Smooth muscle cell (in vitro differentiated cells): ENCODE measurements at regions not wholly inside any gene's neighbourhood (a gene's known extent, or its start where the extent isn't known, plus 50 kb on each side); places are given as distances from the start of the nearest gene placed in this dataset.

Experiments used
- DNase-seq: peaks from one replicate; lab custom pipeline; 2025; ENCODE audit not compliant: unreplicated experiment; lab: John Stamatoyannopoulos, UW
- H2AFZ ChIP-seq: fragments of 200-600 bp; sonication (generic); 2 replicates; pipeline ENCODE4 v1.6.0; 2016; ENCODE audit warnings: antibody characterized with exemption, low read depth, mild to moderate bottlenecking
- H3F3A ChIP-seq: fragments of 200-600 bp; sonication (generic); 2 replicates; pipeline ENCODE4 v1.6.0; 2017; ENCODE audit warnings: antibody characterized with exemption, low read depth
- H3K27ac ChIP-seq: fragments of 200-600 bp; sonication (generic); 2 replicates; pipeline ENCODE4 v1.5.1; 2016; ENCODE audit warnings: low read depth, mild to moderate bottlenecking
- H3K27me3 ChIP-seq: fragments of 200-600 bp; sonication (generic); 2 replicates; pipeline ENCODE4 v1.6.1; 2016; ENCODE audit warnings: low read depth, mild to moderate bottlenecking
- H3K36me3 ChIP-seq: fragments of 200-600 bp; sonication (generic); 2 replicates; pipeline ENCODE4 v1.5.1; 2016; ENCODE audit warnings: low read depth
- H3K4me1 ChIP-seq: fragments of 200-600 bp; sonication (generic); 2 replicates; pipeline ENCODE4 v1.5.1; 2016; ENCODE audit warnings: low read depth
- H3K4me2 ChIP-seq: fragments of 200-600 bp; sonication (generic); 2 replicates; pipeline ENCODE4 v1.6.0; 2016; ENCODE audit warnings: mild to moderate bottlenecking
- H3K4me3 ChIP-seq: fragments of 200-600 bp; sonication (generic); 2 replicates; pipeline ENCODE4 v1.5.1; 2016; ENCODE audit warnings: mild to moderate bottlenecking
- H3K79me2 ChIP-seq: fragments of 200-600 bp; sonication (generic); 2 replicates; pipeline ENCODE4 v1.6.0; 2016; ENCODE audit warnings: low read depth, mild to moderate bottlenecking
- H3K9ac ChIP-seq: fragments of 200-600 bp; sonication (generic); 2 replicates; pipeline ENCODE4 v1.6.0; 2016; ENCODE audit warnings: low read depth
- H3K9me3 ChIP-seq: fragments of 200-600 bp; sonication (generic); replicated peaks from 2 replicates; pipeline ENCODE4 v1.5.1; 2016; ENCODE audit warnings: low read depth
- H4K20me1 ChIP-seq: fragments of 200-600 bp; sonication (generic); 2 replicates; pipeline ENCODE4 v1.6.0; 2016; ENCODE audit warnings: low read depth
- WGBS: methylation state at CpG from one replicate; pipeline ENCODE4 v1.1.7; 2016; ENCODE audit warnings: low lambda C conversion rate; 5-methylcytosine and 5-hydroxymethylcytosine counted together
- TF ChIP-seq, protein P1 (sequence below): fragments of 200-600 bp; sonication (generic); IDR thresholded peaks from 2 replicates; pipeline ENCODE4 v1.5.1; 2017; ENCODE audit warnings: borderline replicate concordance, mild to moderate bottlenecking, antibody characterized with exemption; ENCODE audit not compliant: insufficient read depth, poor library complexity, severe bottlenecking

DNA sequence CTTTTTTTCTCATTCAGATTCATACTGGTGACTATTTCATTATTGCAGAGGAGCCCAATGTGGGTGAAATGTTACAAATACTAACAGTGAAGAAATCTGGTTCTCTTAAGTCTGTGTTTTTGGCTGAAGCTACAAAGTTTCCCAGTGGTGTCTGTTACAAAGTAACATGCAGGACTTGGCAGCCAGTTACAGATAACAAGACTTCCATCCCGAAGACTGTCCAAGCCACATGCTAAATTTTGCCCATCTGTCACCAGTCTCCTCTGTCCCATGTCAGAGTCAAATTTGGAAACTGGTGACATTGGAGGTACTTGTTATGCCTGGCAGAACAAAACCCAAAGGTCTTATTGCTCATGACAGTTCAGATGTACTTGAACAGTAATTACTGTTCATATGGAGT is 269.2 kb upstream of the GOLIM4 start:
- H3F3A ChIP-seq = no peaks in the 10 kb centered on the region
- no peak overlapping the region for H3K27ac ChIP-seq
- H2AFZ ChIP-seq = no peak overlapping the region
- no peak overlapping the region for H3K4me2 ChIP-seq
- TF ChIP-seq, protein P1, sequence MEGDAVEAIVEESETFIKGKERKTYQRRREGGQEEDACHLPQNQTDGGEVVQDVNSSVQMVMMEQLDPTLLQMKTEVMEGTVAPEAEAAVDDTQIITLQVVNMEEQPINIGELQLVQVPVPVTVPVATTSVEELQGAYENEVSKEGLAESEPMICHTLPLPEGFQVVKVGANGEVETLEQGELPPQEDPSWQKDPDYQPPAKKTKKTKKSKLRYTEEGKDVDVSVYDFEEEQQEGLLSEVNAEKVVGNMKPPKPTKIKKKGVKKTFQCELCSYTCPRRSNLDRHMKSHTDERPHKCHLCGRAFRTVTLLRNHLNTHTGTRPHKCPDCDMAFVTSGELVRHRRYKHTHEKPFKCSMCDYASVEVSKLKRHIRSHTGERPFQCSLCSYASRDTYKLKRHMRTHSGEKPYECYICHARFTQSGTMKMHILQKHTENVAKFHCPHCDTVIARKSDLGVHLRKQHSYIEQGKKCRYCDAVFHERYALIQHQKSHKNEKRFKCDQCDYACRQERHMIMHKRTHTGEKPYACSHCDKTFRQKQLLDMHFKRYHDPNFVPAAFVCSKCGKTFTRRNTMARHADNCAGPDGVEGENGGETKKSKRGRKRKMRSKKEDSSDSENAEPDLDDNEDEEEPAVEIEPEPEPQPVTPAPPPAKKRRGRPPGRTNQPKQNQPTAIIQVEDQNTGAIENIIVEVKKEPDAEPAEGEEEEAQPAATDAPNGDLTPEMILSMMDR = no peak
- no peaks in the 10 kb centered on the region for H3K79me2 ChIP-seq
- H3K4me3 ChIP-seq = no peak overlapping the region
- WGBS = 38% methylated on average over 1 of the region's 1 CpG
- DNase-seq = no peak
- H4K20me1 ChIP-seq = no peaks in the 10 kb centered on the region
- no peaks in the 10 kb centered on the region for H3K27me3 ChIP-seq
- no peaks in the 10 kb centered on the region for H3K4me1 ChIP-seq
- no peaks in the 10 kb centered on the region for H3K36me3 ChIP-seq
- no peak overlapping the region for H3K9ac ChIP-seq
- H3K9me3 ChIP-seq = no peaks in the 10 kb centered on the region

- WGBS = 78% methylated on average over 4 of the region's 4 CpGs
- no peaks in the 10 kb centered on the region for H3F3A ChIP-seq
- H3K9ac ChIP-seq = no peak overlapping the region
- no peaks in the 10 kb centered on the region for H3K4me1 ChIP-seq
- TF ChIP-seq, protein P1 = no peak
- H3K79me2 ChIP-seq = no peaks in the 10 kb centered on the region
- no peak for DNase-seq
- no peak overlapping the region for H2AFZ ChIP-seq
- H3K9me3 ChIP-seq = no peaks in the 10 kb centered on the region
- no peaks in the 10 kb centered on the region for H3K27me3 ChIP-seq
- H3K36me3 ChIP-seq = no peaks in the 10 kb centered on the region
- H3K27ac ChIP-seq = no peak overlapping the region
- H4K20me1 ChIP-seq = no peaks in the 10 kb centered on the region
- H3K4me3 ChIP-seq = no peak overlapping the region
- no peak overlapping the region for H3K4me2 ChIP-seq
These were observed 267.0 kb upstream of the GOLIM4 start for GRCh38 chr3:168362661-168363247.

DNA sequence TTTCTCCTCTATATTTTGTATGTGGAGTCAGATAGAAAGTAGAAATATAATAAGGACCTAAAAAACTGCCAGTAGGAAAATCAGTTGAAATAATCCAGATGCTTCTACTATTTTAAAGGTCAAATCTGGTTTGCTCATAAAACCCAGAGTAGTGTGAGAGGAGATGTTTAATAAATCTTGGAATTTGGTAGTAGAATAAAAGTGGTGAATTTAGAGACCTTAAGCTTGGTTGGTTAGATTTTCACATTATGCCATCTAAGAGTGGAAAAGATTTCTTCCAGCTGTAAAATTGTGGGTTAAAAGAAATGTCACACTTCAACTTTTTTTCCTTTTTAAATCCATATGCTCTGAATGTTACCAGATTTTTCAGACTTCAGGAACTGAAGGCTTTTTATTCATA is 266.4 kb upstream of the GOLIM4 start:
- Histone ChIP-seq H3K36me3 (no peaks in the 10 kb centered on the region), H2AFZ (no peak overlapping the region), H3K4me2 (no peak overlapping the region), H3K4me3 (no peak overlapping the region), H4K20me1 (no peaks in the 10 kb centered on the region), H3K9ac (no peak overlapping the region), H3K27me3 (no peaks in the 10 kb centered on the region), H3K9me3 (no peaks in the 10 kb centered on the region), H3K79me2 (no peaks in the 10 kb centered on the region), H3K4me1 (no peaks in the 10 kb centered on the region), H3F3A (no peaks in the 10 kb centered on the region), H3K27ac (no peak overlapping the region)
- TF ChIP-seq, protein P1 = no peak
- no peak for DNase-seq

GRCh38 chr3:168360993-168361392 is 265.3 kb upstream of the GOLIM4 start:
- no peaks in the 10 kb centered on the region for H3K9me3 ChIP-seq
- H3K4me2 ChIP-seq = no peak overlapping the region
- no peaks in the 10 kb centered on the region for H3F3A ChIP-seq
- H2AFZ ChIP-seq = no peak overlapping the region
- WGBS = 94% methylated on average over 3 of the region's 3 CpGs
- no peaks in the 10 kb centered on the region for H3K27me3 ChIP-seq
- H3K36me3 ChIP-seq = no peaks in the 10 kb centered on the region
- no peaks in the 10 kb centered on the region for H3K4me1 ChIP-seq
- no peaks in the 10 kb centered on the region for H4K20me1 ChIP-seq
- no peak overlapping the region for H3K4me3 ChIP-seq
- H3K79me2 ChIP-seq = no peaks in the 10 kb centered on the region
- no peak overlapping the region for H3K27ac ChIP-seq
- no peak for DNase-seq
- TF ChIP-seq, protein P1 = no peak
- H3K9ac ChIP-seq = no peak overlapping the region
